H1 (cell line): ENCODE measurements at regions not wholly inside any gene's neighbourhood (a gene's known extent, or its start where the extent isn't known, plus 50 kb on each side); places are given as distances from the start of the nearest gene placed in this dataset.

ENCODE experiments used
- CEBPB ChIP-seq: IDR thresholded peaks from 2 replicates; pipeline ENCODE4 v1.6.1; 2012; ENCODE audit warnings: low read depth, low read length
- EP300 ChIP-seq, 2 experiments: IDR thresholded peaks; 1 replicate in 1 of 2; 2 replicates in 1 of 2; pipeline ENCODE4 v1.6.1; 2011 to 2012; ENCODE audit warnings: low read depth in 2 of 2, low read length in 2 of 2, mild to moderate bottlenecking in 2 of 2, borderline replicate concordance in 1 of 2, inconsistent platforms in 1 of 2, moderate library complexity in 1 of 2
- MAFK ChIP-seq: IDR thresholded peaks from 2 replicates; pipeline ENCODE4 v1.6.1; 2012; ENCODE audit warnings: low read depth, mild to moderate bottlenecking, improper control_type of control experiment, low read length
- NRF1 ChIP-seq: IDR thresholded peaks from 2 replicates; pipeline ENCODE4 v1.6.1; 2011; ENCODE audit warnings: mild to moderate bottlenecking, low read depth, low read length, improper control_type of control experiment
- TCF12 ChIP-seq: IDR thresholded peaks from 2 replicates; pipeline ENCODE4 v1.6.1; 2011; ENCODE audit warnings: low read depth, mild to moderate bottlenecking, low read length
- YY1 ChIP-seq: IDR thresholded peaks from 2 replicates; pipeline ENCODE4 v1.6.1; 2011; ENCODE audit warnings: low read depth, mild to moderate bottlenecking, low read length
- TF ChIP-seq, protein P1 (sequence below): IDR thresholded peaks from 2 replicates; pipeline ENCODE4 v1.6.1; 2011; ENCODE audit warnings: low read depth, mild to moderate bottlenecking, low read length; ENCODE audit not compliant: insufficient read depth
- TF ChIP-seq, protein P2 (sequence below), 3 experiments: IDR thresholded peaks; 1 replicate in 2 of 3; 2 replicates in 1 of 3; pipeline versions ENCODE4 v1.5.1 to v1.6.1; 2011; ENCODE audit warnings: low read length in 3 of 3, mild to moderate bottlenecking in 3 of 3, inconsistent platforms in 2 of 3, low read depth in 1 of 3, moderate library complexity in 1 of 3; ENCODE audit not compliant: insufficient read depth in 1 of 3; ENCODE audit errors: control extremely low read depth in 1 of 3

DNA sequence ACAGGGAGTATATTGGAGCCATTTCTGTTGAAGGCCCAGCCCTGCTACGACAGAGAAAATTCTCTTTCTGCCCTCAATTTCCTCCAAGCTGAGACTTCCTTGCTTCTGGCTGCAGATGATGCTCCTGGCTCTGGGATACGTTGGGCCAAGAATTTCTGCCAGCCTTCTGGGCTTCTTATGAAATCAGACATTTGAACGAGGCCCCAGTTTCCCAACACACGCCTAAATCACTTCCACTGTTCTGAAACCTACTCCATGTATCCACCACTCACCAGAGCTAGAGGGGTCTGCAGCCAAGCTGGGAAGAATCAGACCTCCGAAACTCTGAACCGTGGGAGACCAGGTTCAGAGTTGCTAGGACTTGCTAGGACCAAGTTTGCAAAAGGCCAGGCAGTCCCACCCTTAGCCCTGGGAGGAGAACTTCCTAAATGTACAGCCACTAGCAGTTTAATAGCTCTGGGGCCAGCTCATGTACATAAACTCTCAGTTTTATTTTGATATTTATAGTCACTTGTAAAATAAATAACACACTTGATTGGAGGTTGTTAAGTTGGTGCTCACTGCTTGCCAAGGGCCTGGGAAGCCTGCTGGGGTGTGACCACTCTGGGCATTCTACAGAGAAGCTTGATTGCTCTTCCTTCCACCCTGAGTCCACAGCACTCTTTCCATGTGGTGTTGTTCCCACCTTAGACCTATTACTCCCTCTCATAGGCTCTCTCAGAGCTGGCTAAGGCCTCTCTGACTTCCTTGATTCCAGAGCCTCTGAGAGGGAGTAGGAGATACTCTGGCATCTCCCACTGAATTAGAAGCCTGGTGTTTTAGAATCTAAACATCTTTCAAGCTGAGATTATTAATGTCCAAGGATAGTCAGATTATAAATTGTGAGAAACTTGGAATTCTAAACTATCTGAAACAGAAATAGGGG is 83.4 kb upstream of the TRABD2B start:
- TF ChIP-seq, protein P1, sequence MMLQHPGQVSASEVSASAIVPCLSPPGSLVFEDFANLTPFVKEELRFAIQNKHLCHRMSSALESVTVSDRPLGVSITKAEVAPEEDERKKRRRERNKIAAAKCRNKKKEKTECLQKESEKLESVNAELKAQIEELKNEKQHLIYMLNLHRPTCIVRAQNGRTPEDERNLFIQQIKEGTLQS, result no peak
- TF ChIP-seq, protein P2, sequence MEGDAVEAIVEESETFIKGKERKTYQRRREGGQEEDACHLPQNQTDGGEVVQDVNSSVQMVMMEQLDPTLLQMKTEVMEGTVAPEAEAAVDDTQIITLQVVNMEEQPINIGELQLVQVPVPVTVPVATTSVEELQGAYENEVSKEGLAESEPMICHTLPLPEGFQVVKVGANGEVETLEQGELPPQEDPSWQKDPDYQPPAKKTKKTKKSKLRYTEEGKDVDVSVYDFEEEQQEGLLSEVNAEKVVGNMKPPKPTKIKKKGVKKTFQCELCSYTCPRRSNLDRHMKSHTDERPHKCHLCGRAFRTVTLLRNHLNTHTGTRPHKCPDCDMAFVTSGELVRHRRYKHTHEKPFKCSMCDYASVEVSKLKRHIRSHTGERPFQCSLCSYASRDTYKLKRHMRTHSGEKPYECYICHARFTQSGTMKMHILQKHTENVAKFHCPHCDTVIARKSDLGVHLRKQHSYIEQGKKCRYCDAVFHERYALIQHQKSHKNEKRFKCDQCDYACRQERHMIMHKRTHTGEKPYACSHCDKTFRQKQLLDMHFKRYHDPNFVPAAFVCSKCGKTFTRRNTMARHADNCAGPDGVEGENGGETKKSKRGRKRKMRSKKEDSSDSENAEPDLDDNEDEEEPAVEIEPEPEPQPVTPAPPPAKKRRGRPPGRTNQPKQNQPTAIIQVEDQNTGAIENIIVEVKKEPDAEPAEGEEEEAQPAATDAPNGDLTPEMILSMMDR (IDR thresholded peaks at IDR 0.05; ENCODE audit: control extremely low read depth in 1 of 3, insufficient read depth in 1 of 3, low read depth in 1 of 3, low read length in 3 of 3), result no peak
- TF ChIP-seq CEBPB, result no peak
- no peak for TF ChIP-seq MAFK
- TF ChIP-seq YY1, result no peak
- TF ChIP-seq EP300 (IDR thresholded peaks at IDR 0.05; ENCODE audit: borderline replicate concordance in 1 of 2, low read depth in 2 of 2, low read length in 2 of 2), result no peak
- no peak for TF ChIP-seq NRF1
- no peak for TF ChIP-seq TCF12
